ENCODE measurements at regions not wholly inside any gene's neighbourhood (a gene's known extent, or its start where the extent isn't known, plus 50 kb on each side); places are given as distances from the start of the nearest gene placed in this dataset.

GRCh38 chr6:94350833-94351232 lies 931.5 kb upstream of the EPHA7 start:
- TF ChIP-seq CTCF (IDR thresholded peaks at IDR 0.05; ENCODE audit: low read depth, low read length) = no peak
- no peak for TF ChIP-seq EZH2phosphoT487 (IDR thresholded peaks at IDR 0.05; ENCODE audit: low read depth)

Measured in OCI-LY3 (cell line).